Stimulated activated naive CD4-positive, alpha-beta T cell treated with Interleukin-2 at 50 U/mL for 16 hours (primary cell): ENCODE measurements at regions not wholly inside any gene's neighbourhood (a gene's known extent, or its start where the extent isn't known, plus 50 kb on each side); places are given as distances from the start of the nearest gene placed in this dataset.
"Not testable (repeated sequence)": the region's sequence is repeated elsewhere in the genome, so short reads cannot be mapped to it uniquely, and the experiment has no call there.

ENCODE experiments used
- DNase-seq: peaks from one replicate; lab custom pipeline; 2025; lab: John Stamatoyannopoulos, UW

- DNase-seq, result no peak
Measured at GRCh38 chr3:176870451-176870850, 326.8 kb downstream of the TBL1XR1 start.

DNA sequence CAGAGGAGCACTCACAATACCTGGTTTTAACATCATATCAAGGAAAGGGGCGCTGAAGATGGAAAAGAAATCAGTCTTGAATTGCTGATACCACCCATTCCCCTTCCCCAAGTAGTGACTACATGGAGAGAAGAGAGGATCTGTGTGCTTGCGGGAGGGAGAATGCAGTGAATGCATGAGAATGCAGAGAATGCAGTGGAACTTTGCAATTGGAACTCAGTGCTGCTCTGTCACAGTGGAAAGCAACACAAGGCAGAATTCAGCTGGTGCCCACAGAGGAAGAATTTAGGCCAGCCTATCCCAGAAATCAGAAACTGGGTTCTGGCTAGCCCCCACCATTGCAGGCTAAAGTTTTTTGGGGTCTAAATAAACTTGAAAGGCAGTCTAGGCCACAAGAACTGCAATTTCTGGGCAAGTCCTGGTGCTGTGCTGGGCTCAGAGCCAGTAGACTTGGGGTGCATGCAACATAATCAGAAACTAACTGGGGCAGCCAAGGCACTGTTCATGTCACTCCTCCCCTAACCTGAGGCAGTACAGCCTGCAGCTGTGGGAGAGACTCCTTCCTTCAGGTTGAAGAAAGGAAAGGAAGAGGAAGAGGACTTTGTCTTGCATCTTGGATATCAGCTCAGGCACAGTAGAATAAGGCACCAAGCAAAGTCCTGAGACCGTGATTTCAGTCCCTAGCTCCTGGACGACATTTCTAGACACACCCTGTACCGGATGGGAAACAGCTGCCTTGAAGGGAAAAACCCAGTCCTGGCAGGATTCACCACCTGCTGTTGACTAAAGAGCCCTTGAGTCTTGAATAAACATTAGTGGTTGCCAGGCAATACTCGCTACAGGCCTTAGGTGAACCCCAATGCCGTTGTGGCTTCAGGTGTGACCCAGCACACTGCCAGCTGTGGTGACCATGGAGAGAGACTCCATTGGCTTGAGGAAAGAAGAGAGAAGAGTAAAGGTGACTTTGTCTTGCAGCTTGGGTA is 329.3 kb downstream of the TBL1XR1 start:
- DNase-seq, result no peak

DNA sequence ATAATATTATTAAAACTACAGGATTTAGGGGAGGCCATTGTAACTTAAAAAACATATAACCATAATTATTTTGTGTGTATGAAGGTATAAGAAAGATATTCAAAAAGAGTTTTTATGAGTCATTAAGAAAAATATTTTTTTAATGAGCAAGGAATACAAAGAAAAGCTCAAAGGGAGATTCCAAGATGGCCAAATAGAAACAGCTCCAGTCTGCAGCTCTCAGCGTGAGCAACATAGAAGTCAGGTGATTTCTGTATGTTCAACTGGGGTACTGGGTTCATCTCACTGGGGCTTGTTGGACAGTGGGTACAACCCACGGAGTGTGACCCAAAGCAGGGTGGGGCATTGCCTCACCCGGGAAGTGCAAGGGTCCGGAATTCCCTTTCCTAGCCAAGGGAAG is 336.1 kb downstream of the TBL1XR1 start:
- no peak for DNase-seq

DNA sequence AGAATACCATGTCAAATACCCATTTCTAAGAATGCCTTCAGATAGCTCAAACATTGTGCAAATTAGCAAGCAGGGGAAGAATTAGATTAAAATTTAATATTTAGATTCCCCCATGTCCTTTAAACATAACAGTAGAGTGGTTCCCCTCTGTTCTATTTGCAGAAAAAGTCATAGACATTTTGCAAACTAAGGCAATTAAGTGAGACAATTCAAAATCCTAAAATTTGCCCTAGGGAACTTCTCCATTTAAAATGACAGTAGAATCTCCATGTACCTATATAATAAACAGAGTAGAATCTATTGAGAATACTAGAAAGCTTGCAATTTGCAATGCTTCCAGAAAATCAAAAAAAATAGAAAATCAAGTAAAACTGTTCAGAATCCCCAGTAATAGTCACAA is 340.6 kb downstream of the TBL1XR1 start:
- DNase-seq, result no peak

DNA sequence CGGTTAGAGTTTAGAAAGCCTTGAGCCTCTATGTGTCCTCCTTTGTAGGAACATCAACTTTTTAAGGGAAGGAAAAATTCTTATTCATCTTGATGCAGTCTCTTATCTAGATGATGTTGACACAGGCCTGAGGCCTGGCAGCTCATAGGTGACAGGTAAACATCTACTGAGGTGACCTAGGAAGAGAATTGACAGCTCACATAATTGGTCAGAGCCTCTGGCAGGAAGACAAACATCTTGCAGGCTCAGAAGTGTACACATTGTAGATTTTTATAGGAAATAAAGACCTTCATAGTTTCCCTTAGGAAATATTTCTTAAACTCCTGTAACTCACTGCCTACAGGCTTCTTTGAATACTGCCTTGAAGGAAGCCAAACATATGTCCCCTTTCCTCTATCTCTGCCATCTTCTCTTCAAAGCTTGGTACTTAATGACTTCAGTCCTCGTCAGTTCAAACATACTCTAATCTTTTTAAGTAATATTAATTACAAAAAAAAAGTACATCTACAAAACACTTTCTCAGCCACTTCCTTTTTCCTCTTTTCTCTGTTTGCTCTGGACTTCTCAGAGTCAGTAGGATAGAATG is 341.3 kb downstream of the TBL1XR1 start:
- DNase-seq, result no peak

GRCh38 chr3:176855213-176855612 is 342.1 kb downstream of the TBL1XR1 start:
- DNase-seq, result no peak

GRCh38 chr3:176850498-176850897 is 346.8 kb downstream of the TBL1XR1 start:
- no peak for DNase-seq

DNA sequence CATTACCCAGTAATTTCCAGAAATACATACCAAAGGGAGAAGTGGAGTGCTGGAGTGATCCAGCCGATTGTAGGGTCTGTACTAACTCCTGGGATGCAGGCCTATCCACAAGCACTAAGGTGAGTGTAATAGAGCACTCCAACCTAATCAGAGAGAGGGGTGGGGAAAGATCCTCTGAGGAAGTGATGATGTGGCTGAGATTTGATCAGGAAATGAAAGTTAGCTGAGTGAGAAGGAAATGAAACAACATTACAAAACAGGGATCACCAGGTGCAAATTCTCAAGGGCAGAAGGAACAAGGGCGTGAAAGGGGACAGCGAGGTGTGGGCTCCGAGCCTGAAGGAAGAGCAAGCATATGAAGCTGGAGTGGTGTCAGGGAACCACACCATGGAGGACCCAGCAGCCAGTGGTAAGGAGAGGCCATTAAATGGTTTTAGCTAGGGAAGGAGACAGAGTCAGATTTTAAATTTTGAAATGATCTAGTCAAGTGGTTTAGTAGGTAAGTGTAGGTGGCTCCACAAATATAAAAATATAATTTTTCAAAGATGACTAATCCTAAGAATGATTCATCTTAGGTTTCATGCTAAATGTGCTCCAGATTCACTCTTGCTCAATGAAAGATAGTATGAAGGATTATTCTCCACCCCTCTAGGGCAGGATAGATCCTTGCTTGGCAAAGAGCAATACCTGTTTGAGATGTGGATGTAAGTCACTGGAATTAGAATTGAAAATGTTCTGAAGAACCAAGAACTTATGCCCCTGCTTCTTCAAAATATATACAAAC is 348.7 kb downstream of the TBL1XR1 start:
- no peak for DNase-seq

GRCh38 chr3:176842914-176843313 is 354.4 kb downstream of the TBL1XR1 start:
- no peak for DNase-seq

GRCh38 chr3:176840641-176841286 is 356.5 kb downstream of the TBL1XR1 start:
- no peak for DNase-seq

DNA sequence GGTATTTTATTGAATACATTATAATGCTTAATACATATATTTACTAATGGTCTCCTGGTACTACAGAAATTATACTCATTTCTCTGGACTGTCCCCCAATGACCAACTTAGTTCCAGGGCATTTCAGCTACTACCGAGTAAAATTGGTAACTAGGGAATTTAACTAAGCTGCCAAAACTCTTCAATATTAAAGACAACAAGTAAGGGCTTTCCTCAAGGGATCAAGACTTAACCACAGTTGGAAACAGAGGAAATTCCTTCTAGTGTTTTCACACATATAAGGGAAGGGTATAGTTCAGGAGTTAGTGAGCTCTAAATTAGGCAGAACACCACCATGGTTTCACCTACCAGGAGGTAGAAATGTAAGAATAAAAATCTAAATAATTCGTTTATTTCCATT is 357.4 kb downstream of the TBL1XR1 start:
- no peak for DNase-seq

GRCh38 chr3:176839466-176839865 is 357.8 kb downstream of the TBL1XR1 start:
- DNase-seq, result no peak

GRCh38 chr3:176827244-176827643 is 370.0 kb downstream of the TBL1XR1 start:
- not testable (repeated sequence) for DNase-seq

GRCh38 chr3:176824811-176825210 is 372.5 kb downstream of the TBL1XR1 start:
- no peak for DNase-seq

- DNase-seq, result no peak
Measured at GRCh38 chr3:176820764-176821163, 376.5 kb downstream of the TBL1XR1 start.

GRCh38 chr3:176816937-176817336 is 380.3 kb downstream of the TBL1XR1 start:
- DNase-seq, result no peak

DNA sequence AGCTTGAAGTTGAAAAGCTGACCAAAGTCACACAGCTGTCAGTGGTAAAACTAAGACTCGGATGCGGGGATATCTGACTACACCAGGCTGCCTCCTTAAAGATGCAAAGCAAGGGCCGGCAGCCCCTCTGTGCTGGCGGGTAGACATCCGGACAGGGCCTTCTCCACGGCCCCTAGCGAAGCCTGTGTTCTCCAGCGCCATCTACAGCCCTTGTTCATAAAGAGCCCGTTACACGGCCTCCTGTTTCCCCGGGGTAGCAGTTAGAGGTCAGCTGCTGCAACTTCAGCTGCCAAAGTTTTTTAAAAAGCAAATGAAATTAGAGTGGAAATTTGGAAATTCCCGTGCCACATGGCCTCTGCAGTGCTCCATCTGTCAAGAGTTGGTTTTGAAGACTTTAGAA is 383.0 kb downstream of the TBL1XR1 start:
- no peak for DNase-seq

- no peak for DNase-seq
Measured at GRCh38 chr3:176807938-176808337, 389.3 kb downstream of the TBL1XR1 start.

DNA sequence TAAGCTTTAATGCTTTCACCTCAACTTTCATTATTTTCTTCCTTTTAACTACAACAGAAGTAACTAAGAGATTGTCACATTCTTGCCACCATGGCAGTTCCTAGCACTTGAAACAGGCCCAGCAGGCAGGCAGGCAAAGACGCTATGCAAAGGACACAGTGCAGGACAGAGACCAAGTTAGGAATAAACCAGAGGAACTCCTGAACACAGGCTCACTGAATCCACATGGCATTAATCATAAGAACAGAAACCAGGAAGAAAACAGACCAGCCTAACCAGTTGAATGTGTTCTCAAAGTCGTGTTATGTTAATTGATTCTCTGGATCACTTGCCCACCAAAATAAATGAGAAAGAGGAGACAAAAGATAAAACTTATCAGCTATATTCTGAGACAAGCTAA is 397.6 kb downstream of the TBL1XR1 start:
- no peak for DNase-seq

DNA sequence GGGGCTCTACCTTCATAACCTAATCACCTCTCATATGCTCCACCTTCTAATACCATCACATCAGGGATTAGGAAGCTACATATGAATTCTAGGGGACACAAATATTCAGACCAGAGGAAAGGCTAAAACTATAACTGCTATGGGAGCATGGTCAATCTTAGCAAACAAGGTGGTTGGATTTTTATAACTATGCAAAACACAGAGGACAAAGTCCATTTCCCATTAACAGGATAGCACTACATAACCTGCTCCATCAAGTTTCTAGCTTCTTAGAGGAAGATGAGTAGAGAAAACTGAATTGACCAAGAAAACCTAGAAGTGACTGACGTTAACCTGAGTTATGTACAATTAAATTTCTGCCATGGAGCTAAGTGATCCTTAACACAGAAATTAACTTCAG is 398.6 kb downstream of the TBL1XR1 start:
- no peak for DNase-seq

DNA sequence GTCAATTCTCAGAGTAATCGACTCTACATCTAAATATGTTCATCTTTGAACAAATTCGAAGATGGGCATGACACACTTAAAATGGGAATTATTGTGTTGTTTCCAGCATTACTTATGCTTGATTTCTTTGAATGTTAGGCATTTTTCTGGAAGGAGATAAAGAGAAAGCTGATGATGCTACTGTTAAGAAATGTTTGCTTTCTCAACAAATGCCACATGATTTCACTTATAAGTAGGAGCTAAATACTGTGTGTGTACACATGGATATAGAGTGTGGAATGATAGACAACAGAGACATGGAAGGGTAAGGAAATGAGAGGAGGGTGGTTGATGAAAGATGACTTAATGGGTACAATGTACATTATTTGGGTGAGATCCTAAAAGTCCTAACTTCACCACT is 400.9 kb downstream of the TBL1XR1 start:
- no peak for DNase-seq

- no peak for DNase-seq
Measured at GRCh38 chr3:176795891-176796290, 401.4 kb downstream of the TBL1XR1 start.
